IPS-18c (cell line): ENCODE measurements at regions not wholly inside any gene's neighbourhood (a gene's known extent, or its start where the extent isn't known, plus 50 kb on each side); places are given as distances from the start of the nearest gene placed in this dataset.
"Not testable (repeated sequence)": the region's sequence is repeated elsewhere in the genome, so short reads cannot be mapped to it uniquely, and the experiment has no call there.

Source experiments
- H3K4me3 ChIP-seq: 2 replicates; pipeline ENCODE4 v1.7.0; 2013; ENCODE audit warnings: low read depth, mild to moderate bottlenecking, low read length, moderate library complexity; ENCODE audit not compliant: insufficient read depth
- H3K9me3 ChIP-seq: one replicate; pipeline ENCODE4 v1.6.1; 2013; ENCODE audit warnings: mild to moderate bottlenecking, low read length, moderate library complexity; ENCODE audit not compliant: control insufficient read depth, insufficient read depth

DNA sequence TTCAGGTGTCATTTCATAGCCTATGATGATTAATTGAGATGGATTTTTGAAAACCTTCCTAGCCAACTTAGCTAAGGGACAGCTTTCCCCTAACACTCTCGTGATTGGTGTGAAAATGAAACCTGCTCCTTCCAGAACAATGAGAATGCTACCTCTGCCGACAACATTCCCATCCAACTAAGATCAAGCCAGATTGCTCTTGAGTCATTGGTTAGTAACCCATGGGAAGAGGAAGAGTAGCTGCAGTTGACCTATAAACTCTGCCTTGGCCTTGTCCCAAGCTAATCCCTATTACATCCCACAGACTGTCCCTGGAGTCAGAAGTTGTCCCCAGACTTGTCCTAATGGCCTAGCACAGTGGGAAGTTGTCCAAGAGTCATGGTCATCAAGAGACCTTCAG, 80.5 kb upstream of the SVIL start:
- Histone ChIP-seq H3K4me3 (no peak overlapping the region), H3K9me3 (no peaks in the 10 kb centered on the region)

DNA sequence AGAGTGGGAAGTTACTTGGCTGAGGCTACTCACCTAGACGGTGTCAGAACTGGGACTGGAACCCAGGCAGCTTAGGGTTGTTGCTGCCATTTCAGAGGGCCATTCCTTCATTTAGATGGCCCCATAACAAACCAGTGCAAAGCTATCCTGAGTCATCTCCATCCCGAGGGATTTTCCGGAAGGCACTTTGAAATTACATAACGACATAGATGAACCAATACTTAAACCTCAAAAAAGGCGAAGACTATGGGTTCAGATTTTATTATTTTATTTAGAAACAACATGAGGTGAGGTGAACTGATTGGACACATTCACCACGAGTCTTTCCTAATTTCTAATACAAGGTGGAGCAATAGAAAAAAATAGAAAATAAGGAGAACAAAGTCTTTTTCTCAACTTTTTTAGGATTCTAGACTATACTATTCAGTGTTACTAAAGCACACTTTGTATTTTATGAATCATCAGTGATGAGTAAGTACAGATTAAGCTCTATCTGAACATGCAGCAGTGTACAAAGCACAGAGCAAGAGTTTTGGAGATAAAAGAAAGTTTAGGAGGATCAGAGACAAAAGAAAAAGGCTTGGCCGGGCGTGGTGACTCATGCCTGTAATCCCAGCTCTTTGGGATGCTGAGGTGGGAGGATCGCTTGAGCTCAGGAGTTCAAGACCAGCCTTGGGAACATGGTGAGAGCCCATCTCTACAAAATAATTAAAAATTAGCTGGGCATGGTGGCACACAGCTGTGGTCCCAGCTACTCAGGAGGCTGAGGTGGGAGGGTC, 79.5 kb upstream of the SVIL start:
- H3K4me3 ChIP-seq, result no peak overlapping the region

DNA sequence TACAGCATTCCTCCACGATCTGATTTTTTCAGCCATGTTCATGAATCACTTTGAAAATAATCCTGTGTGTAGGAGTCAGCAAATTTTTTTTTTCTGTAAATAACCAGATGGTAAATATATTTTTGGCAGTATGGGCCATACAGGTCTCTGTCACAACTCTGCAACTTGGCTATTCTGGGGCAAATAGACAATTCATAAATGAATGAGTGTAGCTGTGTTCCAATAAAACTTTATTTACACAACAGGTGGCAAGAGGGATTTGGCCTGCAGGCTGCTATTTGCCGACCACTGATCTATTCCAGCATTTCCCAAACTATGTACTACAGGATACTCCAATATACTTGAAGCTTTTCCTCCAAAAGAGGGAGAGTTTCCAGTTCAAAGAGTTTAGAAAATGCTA, 78.7 kb upstream of the SVIL start:
- no peaks in the 10 kb centered on the region for H3K9me3 ChIP-seq
- no peak overlapping the region for H3K4me3 ChIP-seq

More for the DNA sequence above, 79.5 kb upstream of the SVIL start:
- H3K9me3 ChIP-seq, result no peaks in the 10 kb centered on the region

DNA sequence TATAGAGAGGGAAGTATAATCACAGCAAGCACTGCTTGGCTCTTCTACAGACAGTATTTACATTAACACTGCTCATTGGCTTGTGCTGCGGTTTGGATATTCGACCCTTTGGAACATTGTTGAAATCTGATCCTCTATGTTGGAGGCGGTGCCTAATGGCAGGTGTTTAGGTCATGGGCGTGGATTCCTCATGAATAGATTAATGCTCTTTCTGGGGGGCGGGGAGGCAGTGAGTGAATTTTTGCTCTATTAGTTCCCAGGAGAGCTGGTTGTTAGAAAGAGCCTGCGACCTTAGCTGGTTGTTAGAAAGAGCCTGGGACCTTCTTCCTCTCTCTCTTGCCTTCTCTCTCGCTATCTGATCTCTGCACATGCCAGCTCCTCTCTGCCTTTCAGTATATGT, 77.3 kb upstream of the SVIL start:
- H3K4me3 ChIP-seq, result no peak overlapping the region

DNA sequence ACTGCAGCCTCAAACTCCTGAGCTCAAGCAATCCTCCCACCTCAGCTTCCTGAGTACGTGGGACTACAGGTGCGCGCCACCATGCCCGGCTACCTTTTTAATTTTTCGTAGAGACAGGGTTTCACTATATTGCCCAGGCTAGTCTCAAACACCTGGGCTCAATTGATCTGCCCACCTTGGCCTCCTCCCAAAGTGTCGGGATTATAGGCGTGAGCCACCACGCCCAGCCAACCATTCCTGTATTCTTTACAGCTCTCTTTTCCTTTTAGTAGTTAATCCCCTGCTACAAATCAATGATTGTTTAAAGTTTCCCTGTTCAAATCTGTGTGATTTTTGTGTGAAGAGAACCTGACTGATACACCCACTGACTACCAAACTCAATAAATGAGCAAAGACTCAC, 75.4 kb upstream of the SVIL start:
- H3K4me3 ChIP-seq, result no peak overlapping the region
- H3K9me3 ChIP-seq, result peaks cover 2% of the 10 kb centered on the region

More for the DNA sequence above, 77.3 kb upstream of the SVIL start:
- H3K9me3 ChIP-seq, result peaks cover 2% of the 10 kb centered on the region

DNA sequence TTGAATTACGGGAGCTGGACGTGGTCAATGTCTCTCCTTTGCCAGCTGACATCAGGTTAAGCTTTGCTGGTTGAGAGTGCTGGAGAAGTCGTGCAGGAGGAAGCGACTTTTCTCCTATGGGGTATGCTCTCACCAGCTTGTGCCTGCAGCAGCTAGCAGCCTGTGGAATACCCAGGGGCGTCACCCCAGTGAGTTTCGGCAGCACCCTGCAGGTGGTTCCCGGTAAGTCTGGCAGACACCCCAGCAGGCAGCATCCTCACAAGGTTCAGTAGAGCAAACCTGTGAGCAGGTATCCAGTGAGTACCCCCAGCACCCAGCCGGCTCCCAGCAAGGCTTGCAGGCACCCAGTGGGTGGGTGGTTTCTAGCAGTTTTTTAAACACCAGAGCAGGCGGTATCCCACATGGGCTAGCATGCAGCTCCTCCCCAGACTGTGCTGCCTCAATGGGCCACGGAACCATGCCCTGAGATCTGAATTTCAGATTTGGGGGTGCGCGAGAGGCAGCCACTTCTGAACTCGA, 74.8 kb upstream of the SVIL start:
- Histone ChIP-seq H3K9me3 (peaks cover 2% of the 10 kb centered on the region), H3K4me3 (no peak overlapping the region)

DNA sequence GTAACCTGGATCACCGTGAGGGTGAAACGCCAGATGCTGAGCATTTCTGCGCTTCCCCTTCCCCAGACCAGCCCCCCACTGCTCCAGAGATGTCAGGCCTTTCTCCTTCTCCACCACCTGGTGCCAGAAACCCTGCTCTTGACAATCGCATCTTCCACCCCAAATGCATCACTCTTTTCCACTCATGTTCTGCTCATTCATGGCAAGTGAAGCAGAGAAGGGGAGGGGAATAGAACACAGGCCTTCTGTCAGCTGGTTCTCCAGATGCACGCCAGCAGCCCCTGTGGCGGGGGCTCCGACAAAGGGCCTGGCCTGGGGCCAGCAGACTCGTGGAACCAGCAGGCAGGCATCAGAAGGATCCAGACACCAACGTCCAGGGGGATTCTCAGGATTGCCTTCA, 68.5 kb upstream of the SVIL start:
- no peak overlapping the region for H3K4me3 ChIP-seq
- H3K9me3 ChIP-seq, result peaks cover 4% of the 10 kb centered on the region

DNA sequence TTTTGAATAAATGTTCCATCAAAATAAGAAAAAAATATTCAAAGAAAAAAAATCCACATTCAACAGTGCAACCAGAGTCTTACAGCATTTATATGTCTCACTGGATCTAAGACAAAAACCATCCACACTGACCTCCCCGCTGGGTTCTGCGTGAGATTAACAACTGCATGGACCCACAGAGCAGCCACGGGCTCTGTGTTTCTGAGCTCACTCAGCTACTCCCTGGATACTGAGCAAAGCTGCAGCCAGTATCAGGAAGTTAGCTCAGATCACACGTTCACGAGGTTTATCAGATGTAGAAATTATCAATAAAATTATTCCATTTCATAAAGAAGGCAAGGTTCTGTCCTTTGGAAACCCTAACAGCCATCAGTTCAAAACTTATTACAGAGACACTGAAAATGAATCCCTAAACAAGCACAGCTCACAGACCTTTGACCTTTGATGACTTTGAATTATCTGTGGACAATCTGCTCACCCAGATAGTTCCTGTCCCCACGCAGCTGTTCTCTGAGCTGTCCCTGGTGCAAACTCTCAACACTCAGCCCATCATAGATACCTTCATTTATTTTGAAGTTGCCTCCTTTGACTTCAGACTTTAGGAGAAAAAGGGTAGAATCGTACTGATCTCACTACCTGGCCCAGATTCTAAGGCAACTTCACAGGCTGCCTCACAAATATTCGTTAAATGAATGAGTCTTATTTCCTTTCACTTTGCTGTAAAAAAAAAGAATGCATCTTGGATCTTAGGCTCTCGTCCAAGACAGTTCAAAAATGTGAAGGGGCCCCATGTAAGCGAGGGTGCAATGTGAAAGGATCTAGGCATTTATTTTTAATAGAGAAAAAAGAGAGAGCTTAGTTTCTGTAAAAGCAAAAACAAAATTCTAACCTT, 67.7 kb upstream of the SVIL start:
- Histone ChIP-seq H3K4me3 (no peak overlapping the region), H3K9me3 (peaks cover 2% of the 10 kb centered on the region)

DNA sequence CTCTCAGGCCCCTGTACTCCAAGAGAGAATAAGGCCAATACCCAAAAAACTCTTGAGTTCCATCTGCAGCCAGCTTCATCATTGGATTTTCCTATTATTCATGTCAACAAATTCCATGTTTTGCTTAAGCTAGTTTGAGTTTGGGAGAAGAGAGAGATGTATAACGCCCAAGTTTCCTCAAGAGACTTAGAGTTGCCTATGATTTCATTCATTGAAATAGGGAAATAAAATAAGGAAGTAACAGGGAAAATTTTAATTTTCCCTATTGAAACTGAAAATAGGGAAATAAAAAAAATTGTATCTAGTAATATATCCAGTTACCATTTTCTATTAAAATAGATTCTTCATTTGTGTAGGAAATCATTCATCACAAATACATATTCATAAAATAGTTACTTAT, 66.5 kb upstream of the SVIL start:
- Histone ChIP-seq H3K4me3 (no peak overlapping the region), H3K9me3 (peaks cover 2% of the 10 kb centered on the region)

DNA sequence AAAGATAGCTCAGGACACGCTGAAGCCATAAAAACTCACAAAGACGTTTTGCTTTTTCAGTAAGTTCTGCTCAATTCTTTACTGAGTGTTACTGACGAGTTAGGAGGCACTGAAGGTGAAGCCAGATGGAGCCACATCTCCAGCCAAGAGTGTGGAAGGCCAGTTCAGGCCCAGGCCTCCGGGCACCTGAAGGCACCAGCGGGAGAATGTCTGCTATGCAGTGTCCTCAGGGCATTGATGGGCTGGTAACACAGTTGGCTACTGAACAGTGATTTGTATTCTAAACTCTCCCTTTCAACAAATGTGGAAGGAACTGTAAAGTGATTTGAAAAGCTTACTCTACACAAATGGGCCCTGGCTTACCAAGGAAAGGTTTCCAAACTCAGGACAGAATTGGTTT, 64.8 kb upstream of the SVIL start:
- Histone ChIP-seq H3K4me3 (no peak overlapping the region), H3K9me3 (peaks cover 2% of the 10 kb centered on the region)

DNA sequence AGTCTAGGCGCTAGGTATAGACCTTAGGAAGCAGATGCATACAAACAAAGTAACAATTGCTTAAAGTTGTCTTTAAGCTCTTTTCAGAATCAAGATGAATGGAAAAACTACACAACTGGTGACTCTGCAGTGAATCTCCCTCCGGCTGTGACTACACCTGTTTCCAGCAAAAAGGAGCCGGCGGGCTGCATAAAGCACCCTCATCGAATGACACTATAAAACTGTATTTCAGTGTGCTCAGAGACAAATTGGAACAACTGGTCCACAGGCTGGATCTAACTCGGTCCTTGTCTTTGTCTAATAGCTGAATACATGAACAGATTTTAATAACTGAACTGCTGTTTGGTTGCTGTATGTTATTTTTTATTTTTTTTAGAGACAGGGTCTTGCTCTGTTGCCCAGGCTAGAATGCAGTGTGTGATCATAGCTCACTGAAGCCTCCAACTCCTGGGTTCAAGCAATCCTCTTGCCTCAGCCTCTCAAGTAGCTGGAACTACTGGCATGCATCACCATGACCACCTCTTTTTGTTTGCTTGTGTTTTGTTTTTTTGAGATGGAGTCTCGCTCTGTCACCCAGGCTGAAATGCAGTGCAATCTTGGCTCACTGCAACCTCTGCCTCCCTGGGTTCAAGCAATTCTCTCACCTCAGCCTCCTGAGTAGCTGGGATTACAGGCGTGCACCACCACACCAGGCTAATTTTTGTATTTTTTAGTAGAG, 64.2 kb upstream of the SVIL start:
- H3K4me3 ChIP-seq, result no peak overlapping the region
- peaks cover 2% of the 10 kb centered on the region for H3K9me3 ChIP-seq

DNA sequence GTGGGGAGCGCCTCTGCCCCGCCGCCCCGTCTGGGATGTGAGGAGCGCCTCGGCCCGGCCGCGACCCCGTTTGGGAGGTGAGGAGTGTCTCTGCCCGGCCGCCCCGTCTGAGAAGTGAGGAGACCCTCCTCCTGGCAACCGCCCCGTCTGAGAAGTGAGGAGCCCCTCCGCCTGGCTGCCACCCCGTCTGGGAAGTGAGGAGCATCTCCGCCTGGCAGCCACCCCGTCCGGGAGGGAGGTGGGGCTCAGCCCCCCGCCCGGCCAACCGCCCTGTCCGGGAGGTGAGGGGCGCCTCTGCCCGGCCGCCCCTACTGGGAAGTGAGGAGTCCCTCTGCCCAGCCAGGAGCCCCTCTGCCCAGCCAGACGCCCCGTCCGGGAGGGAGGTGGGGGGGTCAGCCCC, 61.8 kb upstream of the SVIL start:
- H3K9me3 ChIP-seq, H3K4me3 ChIP-seq: not testable (repeated sequence)

DNA sequence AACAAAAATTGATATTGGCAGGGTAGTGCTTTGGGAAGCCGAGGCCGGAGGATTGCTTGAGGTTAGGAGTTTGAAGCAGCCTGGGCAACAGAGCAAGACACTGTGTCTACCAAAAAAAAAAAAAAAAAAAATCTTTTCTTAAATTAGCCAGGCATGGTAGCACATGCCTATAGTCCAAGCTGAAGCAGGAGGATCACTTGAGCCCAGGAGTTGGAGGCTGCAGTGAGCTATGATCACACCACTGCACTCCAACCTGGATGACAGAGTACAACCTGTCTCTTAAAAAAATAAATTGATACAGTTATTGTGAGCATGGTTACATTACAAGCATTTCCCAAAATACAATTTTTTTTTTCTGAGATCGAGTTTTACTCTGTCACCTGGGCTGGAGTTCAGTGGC, 59.4 kb upstream of the SVIL start:
- no peak overlapping the region for H3K4me3 ChIP-seq
- no peaks in the 10 kb centered on the region for H3K9me3 ChIP-seq

DNA sequence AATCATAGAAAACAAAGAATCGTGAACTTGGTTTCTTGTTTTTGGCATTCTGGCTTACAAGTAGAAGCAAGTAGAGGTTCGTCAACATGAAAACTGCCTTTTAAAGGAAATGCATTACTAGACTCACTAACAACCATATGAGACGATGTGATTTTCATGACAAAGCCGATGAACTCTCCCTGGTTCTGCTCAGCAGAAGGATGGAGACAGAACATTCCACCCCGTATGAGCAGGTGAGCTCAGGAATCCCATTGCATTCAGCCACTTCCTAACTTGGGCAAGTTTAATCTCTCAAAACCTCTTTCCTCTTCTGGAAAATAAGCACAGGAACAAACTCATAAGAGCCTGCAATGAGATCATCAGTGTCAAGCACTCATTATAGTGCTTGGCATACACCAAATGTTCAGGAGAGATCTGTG, 57.4 kb upstream of the SVIL start:
- Histone ChIP-seq H3K4me3 (no peak overlapping the region), H3K9me3 (no peaks in the 10 kb centered on the region)

DNA sequence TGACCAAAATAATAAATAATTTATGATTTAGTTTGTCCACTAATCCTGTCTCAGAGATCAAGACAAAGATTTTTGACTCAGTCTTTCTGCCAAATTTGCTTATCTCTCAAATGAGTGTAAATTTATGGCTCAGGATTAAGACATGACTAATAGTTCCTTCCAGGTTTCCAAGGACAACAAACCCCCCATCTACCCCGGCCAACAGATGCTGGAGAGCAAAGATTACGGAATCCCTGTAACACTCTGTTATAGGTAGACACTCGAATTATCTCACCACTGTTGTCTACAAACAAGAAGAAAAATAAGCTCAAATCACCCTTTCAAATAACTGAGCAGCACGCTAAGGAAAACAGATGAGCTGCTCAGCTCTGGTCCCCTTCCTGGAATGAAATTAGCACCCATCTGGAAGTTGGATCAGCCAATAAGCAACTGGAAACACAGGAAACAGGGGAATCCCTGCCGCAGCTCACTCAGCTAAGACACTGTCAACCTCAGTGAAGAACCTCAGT, 56.8 kb upstream of the SVIL start:
- Histone ChIP-seq H3K9me3 (no peaks in the 10 kb centered on the region), H3K4me3 (no peak overlapping the region)

DNA sequence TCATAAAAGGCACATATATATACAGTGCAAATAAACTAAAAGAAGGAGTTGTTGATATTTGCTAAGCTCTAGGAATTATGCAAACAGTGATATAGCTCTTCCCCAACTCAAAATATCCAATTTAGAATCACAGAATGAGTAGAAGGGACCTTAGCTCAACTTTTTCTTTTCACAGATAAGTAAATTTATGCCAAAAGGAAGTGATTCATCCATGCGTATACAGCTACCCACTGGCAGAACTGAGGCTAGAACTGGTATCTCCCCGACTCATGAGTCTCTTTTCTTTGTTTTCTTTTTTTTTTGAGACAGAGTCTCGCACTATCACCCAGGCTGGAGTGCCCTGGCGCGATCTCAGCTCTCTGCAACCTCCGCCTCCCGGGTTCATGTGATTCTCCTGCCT, 54.2 kb upstream of the SVIL start:
- Histone ChIP-seq H3K9me3 (no peaks in the 10 kb centered on the region), H3K4me3 (no peak overlapping the region)

DNA sequence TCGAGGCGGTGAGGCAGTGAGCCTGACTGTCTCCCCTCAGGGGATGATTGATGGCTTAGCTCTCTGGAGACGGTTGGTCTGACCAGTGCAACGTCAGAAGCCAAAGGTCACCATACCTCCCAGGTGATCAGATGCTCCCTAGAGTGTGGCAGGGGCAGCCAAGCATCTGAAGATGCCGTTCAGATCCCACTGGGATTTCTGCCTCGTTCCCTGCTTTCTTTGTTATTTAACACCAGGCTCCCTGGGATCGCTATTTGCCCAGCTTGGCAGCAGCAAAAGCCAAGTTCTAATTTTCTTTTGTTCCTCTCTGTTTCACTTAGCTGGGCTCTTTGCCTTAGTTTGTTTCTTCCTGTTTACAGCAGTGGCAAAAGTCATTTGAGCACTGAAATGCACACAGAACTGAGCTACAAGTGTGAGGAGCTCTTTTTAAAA, 53.5 kb upstream of the SVIL start:
- Histone ChIP-seq H3K4me3 (no peak overlapping the region), H3K9me3 (no peaks in the 10 kb centered on the region)
